Skeletal muscle satellite cell (primary cell): ENCODE measurements at regions not wholly inside any gene's neighbourhood (a gene's known extent, or its start where the extent isn't known, plus 50 kb on each side); places are given as distances from the start of the nearest gene placed in this dataset.

Experiments used
- H3K27me3 ChIP-seq: 2 replicates; pipeline ENCODE4 v1.7.0; 2013; ENCODE audit warnings: low read length; ENCODE audit not compliant: control insufficient read depth, insufficient read depth
- H3K36me3 ChIP-seq: 2 replicates; pipeline ENCODE4 v1.7.0; 2013; ENCODE audit warnings: mild to moderate bottlenecking, control low read depth, low read length; ENCODE audit not compliant: insufficient read depth
- H3K4me1 ChIP-seq: 2 replicates; pipeline ENCODE4 v1.7.0; 2013; ENCODE audit warnings: low read length; ENCODE audit not compliant: control insufficient read depth, insufficient read depth
- H3K4me2 ChIP-seq: 2 replicates; pipeline ENCODE4 v1.7.0; 2013; ENCODE audit warnings: mild to moderate bottlenecking, low read length
- H3K4me3 ChIP-seq: 2 replicates; pipeline ENCODE4 v1.7.0; 2013; ENCODE audit warnings: low read length
- H3K9ac ChIP-seq: 2 replicates; pipeline ENCODE4 v1.7.0; 2013; ENCODE audit warnings: mild to moderate bottlenecking, low read depth, low read length, moderate library complexity
- H3K9me3 ChIP-seq: replicated peaks from 2 replicates; pipeline ENCODE4 v1.7.0; 2013; ENCODE audit warnings: mild to moderate bottlenecking, control low read depth, low read length

DNA sequence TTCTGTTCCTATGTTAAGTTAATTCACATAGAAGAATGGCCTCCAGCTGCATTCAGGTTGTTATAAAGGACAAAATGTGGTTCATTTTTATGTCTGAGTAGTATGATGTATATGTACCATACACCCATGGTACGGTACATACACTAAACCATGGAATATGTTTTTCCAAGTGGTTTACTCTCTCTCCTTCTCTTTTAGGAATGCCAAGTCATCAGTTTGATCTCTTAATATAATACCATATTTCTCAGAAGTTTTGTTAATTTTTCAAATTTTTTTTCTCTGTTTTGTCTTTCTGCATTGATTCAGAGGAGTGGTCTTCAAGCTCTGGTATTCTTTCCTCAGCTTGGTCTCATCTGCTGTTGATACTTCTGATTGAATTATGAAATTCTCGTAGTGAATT, 230.9 kb downstream of the DSEL start:
- Histone ChIP-seq H3K4me1 (peaks cover 12% of the 10 kb centered on the region), H3K9ac (no peak overlapping the region), H3K27me3 (no peaks in the 10 kb centered on the region), H3K4me3 (no peak overlapping the region), H3K9me3 (no peaks in the 10 kb centered on the region), H3K4me2 (no peak overlapping the region), H3K36me3 (no peaks in the 10 kb centered on the region)

DNA sequence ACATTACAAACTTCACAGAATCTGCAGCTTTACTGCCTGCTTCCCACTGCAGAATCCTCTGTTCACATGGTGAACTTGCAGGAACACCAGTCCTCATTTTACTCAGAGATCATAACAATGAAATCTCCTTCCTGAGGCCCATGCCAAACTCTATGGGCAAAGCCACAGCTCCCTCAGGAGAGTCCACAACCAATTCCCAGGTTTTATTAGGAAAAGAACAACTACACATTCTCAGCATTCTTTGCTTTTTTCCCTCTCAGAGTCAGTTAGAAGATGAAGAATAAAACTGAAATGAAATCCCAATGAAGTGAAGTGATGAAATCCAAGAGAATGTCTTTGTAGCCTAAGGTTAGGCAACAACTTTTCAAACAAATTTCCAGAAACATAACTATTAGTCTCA, 233.7 kb downstream of the DSEL start:
- H3K9ac ChIP-seq, result peak overlapping the region; percentile 7
- H3K4me2 ChIP-seq, result no peak overlapping the region
- H3K9me3 ChIP-seq, result no peaks in the 10 kb centered on the region
- H3K27me3 ChIP-seq, result no peaks in the 10 kb centered on the region
- peaks cover 9% of the 10 kb centered on the region for H3K4me1 ChIP-seq
- H3K36me3 ChIP-seq, result no peaks in the 10 kb centered on the region
- H3K4me3 ChIP-seq, result no peak overlapping the region

DNA sequence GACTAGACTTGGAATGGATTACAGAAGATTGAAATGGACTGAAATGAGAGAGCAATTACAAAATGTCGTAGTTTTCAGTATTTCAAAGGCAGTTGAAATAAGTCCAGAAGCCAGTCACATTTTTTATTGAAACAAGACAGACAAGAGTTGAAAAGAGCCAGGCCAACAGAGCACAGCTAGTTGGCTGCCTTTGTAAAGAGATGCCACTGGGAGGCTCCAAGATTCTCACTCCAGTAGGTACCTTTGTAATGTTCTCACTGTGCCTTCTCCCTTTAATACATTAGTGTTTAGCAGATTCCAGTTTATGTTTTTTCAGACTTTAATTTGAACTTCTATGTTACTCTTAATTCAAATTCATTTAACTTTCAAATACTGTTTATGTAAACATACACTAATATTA, 234.8 kb downstream of the DSEL start:
- no peak overlapping the region for H3K4me3 ChIP-seq
- no peaks in the 10 kb centered on the region for H3K27me3 ChIP-seq
- H3K9me3 ChIP-seq, result no peaks in the 10 kb centered on the region
- peaks cover 9% of the 10 kb centered on the region for H3K4me1 ChIP-seq
- H3K4me2 ChIP-seq, result no peak overlapping the region
- H3K36me3 ChIP-seq, result no peaks in the 10 kb centered on the region
- no peak overlapping the region for H3K9ac ChIP-seq

DNA sequence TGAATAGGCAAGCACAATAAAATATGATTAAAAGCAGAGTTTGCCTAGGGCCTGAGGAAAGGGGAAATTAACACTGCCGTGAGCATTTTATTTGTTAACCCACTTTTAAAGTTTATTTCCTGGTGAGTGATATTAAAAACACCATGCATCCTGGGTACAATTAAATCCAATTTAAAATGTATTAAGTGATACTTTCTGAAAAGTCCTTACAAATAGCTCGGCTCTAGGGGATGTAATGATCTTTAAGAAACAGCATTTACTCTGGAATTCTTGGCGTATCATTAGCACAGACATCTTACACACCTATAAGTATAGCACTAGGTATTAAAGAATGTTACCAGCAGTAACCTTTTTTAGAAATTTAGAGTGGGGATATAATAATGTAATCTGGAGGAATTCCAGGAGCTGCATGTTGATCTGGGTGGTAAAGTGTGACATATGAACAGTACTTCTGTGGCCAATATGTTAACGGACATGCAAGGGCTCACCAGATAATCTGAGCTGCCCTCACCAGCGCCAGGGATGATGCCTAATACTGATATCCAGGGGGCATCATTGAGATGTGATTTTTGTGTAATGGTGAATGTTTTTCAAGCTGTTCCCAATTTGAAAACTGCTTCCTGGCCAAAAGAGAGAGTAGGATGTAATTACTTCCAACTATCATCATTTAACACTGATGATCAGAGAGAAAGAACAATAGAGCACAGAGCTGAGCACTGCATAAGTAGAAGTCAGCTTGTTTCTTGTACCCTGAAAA, 235.9 kb downstream of the DSEL start:
- H3K4me1 ChIP-seq, result peaks cover 9% of the 10 kb centered on the region

DNA sequence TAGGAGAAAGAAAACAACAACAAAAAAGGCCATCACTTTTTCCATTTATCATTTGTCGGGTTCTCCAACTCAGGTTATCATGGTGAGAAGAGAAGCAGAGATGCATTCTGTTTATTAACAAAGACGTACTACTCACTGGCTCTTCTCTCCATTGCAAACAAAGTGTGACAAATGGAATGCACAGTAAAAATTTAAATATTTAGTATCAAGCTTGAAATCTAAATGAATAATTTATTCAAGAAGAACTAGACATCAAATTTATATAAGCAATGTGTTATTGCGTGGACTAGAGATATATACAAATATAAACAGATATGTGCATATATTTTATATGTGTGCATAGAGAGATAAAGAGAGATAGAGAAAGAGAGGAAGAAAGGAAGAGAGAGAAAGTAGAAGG, 236.5 kb downstream of the DSEL start:
- no peaks in the 10 kb centered on the region for H3K9me3 ChIP-seq

More for the DNA sequence above, 235.9 kb downstream of the DSEL start:
- Histone ChIP-seq H3K9ac (no peak overlapping the region), H3K36me3 (no peaks in the 10 kb centered on the region), H3K9me3 (no peaks in the 10 kb centered on the region), H3K4me3 (no peak overlapping the region), H3K4me2 (no peak overlapping the region), H3K27me3 (no peaks in the 10 kb centered on the region)

DNA sequence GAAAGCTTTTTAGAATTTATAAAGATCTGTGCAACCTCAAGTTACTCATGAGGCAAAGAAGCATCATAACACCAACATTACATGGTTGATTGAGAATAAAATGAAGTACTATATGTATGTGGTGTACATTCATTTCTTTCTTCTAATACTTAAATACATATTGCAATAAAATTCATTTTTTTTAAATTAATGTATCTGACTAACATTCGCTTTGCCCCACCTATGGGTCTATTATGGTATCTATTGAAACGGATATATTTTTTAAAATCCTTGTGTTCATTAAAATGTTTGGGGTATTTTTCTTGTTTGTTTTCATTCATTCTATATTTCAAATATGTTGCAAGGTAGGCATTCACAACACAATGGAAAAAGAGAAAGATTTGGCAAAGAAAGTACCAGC, 237.5 kb downstream of the DSEL start:
- no peak overlapping the region for H3K9ac ChIP-seq
- peaks cover 9% of the 10 kb centered on the region for H3K4me1 ChIP-seq
- no peak overlapping the region for H3K4me2 ChIP-seq
- no peaks in the 10 kb centered on the region for H3K27me3 ChIP-seq
- H3K9me3 ChIP-seq, result no peaks in the 10 kb centered on the region
- H3K4me3 ChIP-seq, result no peak overlapping the region
- no peaks in the 10 kb centered on the region for H3K36me3 ChIP-seq

More for the DNA sequence above, 236.5 kb downstream of the DSEL start:
- Histone ChIP-seq H3K9ac (no peak overlapping the region), H3K4me1 (peaks cover 9% of the 10 kb centered on the region), H3K27me3 (no peaks in the 10 kb centered on the region), H3K4me3 (no peak overlapping the region), H3K4me2 (no peak overlapping the region), H3K36me3 (no peaks in the 10 kb centered on the region)

DNA sequence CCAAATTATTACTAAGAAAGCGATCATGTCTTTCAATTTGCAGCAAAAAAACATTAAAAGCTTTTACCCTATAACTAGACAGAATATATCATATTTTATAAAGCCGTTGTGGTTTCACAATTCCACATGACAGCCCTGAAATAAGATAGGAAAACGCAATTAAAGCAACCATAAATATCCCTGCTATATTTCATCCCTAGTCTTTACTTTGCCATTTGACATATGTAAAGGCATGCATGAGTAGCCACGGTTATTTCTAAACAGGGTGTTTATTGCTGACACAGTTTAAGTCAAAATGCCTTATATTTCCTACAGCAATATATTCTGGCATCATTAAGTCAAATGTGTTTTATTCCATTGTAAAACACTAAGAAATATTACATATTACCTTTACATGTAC, 239.9 kb downstream of the DSEL start:
- H3K9me3 ChIP-seq, result no peaks in the 10 kb centered on the region
- no peaks in the 10 kb centered on the region for H3K27me3 ChIP-seq
- H3K9ac ChIP-seq, result no peak overlapping the region
- no peaks in the 10 kb centered on the region for H3K36me3 ChIP-seq
- H3K4me1 ChIP-seq, result no peaks in the 10 kb centered on the region
- no peak overlapping the region for H3K4me3 ChIP-seq
- H3K4me2 ChIP-seq, result no peak overlapping the region

DNA sequence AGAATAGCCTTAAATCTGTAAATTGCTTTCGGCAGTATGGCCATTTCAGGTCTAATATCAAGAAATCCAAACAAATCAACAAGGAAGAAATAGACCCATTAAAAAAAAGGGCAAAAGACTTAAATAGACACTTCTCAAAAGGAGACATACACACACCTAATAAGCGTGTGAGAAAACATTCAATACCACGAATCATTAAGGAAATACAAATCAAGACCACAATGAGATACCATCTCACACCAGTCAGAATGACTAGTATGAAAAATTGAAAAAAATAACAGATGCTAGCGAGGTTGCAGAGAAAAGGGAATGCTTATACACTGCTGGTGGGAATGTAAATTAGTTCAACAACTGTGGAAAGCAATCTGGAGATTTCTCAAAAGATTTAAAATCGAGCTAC, 243.2 kb downstream of the DSEL start:
- Histone ChIP-seq H3K4me1 (no peaks in the 10 kb centered on the region), H3K9ac (no peak overlapping the region), H3K36me3 (no peaks in the 10 kb centered on the region)

DNA sequence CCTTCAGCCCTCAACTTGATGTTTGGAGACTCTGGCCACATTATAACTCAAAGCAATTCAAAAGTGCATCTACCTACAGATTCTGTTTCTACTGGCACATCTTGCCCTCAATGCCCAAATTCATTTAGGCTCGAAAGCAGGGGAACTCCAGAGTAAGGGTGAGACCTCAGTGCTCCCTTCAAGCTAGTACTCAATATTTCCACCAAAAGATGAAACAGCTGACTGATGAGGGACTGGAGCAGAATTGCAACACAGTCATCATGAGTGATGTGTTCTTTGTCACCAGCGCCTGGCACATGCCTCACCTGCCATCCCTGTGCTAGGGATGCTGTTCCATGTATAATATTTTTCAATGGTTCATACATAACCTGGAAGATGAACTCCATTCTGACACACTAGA, 247.3 kb downstream of the DSEL start:
- no peak overlapping the region for H3K9ac ChIP-seq
- peaks cover 34% of the 10 kb centered on the region for H3K4me1 ChIP-seq
- no peaks in the 10 kb centered on the region for H3K27me3 ChIP-seq
- H3K4me2 ChIP-seq, result no peak overlapping the region
- no peaks in the 10 kb centered on the region for H3K36me3 ChIP-seq
- no peaks in the 10 kb centered on the region for H3K9me3 ChIP-seq
- no peak overlapping the region for H3K4me3 ChIP-seq

More for the DNA sequence above, 243.2 kb downstream of the DSEL start:
- no peak overlapping the region for H3K4me3 ChIP-seq
- H3K27me3 ChIP-seq, result no peaks in the 10 kb centered on the region
- H3K9me3 ChIP-seq, result no peaks in the 10 kb centered on the region
- H3K4me2 ChIP-seq, result no peak overlapping the region

DNA sequence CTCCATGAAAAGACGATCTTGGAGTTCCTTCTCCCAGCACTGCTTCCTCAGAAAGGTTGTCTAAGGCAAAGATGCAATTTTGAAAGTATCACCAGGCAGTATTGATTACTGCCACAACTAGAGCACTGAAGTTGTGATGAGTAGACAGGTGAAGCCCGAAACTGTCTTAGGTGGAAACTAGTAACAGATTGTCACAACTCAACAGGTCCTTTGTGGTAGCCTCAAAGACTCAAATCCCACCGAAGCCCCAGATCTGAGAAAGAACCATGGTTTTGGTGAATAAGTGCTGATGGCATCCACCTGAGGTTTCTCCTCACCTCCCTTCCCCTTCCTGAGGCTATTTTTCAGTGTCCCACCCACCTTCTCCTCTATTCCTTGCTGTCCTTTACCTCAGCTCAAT, 248.0 kb downstream of the DSEL start:
- Histone ChIP-seq H3K27me3 (no peaks in the 10 kb centered on the region), H3K9ac (no peak overlapping the region), H3K4me1 (peaks cover 38% of the 10 kb centered on the region), H3K9me3 (no peaks in the 10 kb centered on the region), H3K36me3 (no peaks in the 10 kb centered on the region), H3K4me3 (no peak overlapping the region), H3K4me2 (no peak overlapping the region)

DNA sequence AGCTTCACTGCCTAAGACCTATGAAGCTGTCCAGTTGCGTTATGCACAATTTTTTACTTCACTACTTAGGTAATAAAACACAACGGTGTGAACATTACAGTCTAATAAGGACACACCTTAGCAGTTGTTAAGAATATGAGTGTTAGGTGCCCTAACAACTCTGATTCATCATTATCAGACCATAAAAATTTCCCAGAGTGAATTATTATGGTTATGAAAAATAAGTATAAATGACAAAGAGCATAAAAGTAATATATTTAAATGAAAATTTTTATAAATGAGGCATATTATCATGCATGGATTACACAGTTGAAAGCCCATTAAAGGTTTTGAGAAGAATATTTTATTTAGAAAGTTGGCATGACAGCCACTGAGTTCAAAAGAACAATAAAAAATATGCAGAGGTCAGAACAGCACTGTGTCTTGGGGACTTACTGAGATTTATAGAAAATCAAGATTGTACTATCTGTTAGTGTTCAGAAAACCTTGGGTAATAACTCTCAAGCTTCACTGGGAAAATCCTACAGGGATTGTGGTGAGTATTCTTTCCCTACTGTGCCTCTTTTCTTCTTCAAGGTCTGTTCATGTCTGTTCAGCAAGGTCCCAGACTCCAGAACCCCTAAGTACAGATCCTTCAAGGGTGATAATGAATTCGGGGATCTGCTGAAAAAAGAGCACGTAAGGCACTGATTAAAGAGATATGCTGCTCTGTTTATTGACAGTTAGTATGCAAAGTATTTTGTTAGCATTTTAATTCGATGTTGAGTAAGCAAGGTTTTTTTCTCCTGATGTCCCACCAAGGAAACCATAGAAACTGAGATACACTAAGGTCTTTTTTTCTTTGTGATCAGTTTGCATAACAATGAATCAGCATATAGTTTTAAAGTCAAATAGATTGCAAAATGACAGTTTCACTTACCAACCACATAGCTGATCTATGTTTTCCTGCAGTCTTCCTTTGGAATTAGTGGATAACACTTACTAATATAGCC, 250.0 kb downstream of the DSEL start:
- Histone ChIP-seq H3K9ac (peak overlapping the region; percentile 92), H3K9me3 (no peaks in the 10 kb centered on the region), H3K4me3 (peak overlapping the region; percentile 55), H3K4me2 (peak overlapping the region; percentile 79), H3K4me1 (peaks cover 48% of the 10 kb centered on the region), H3K36me3 (no peaks in the 10 kb centered on the region), H3K27me3 (no peaks in the 10 kb centered on the region)
